ENCODE measurements at regions not wholly inside any gene's neighbourhood (a gene's known extent, or its start where the extent isn't known, plus 50 kb on each side); places are given as distances from the start of the nearest gene placed in this dataset.

GRCh38 chr6:170208182-170208601, 82.7 kb downstream of the DLL1 start:
- TF ChIP-seq CTCF (IDR thresholded peaks at IDR 0.05; ENCODE audit: low read depth, low read length) (no peak), POLR2A (IDR thresholded peaks at IDR 0.05; ENCODE audit: extremely low read depth, insufficient read length) (no peak), MAX (IDR thresholded peaks at IDR 0.05; ENCODE audit: low read depth, low read length) (no peak)
